HEK293 (cell line): ENCODE measurements at regions not wholly inside any gene's neighbourhood (a gene's known extent, or its start where the extent isn't known, plus 50 kb on each side); places are given as distances from the start of the nearest gene placed in this dataset.
A peak's percentile ranks its signal among the peaks of the same experiment; 100 is the strongest.

ENCODE experiments used
- CTCF ChIA-PET: fragments of 350-600 bp; formaldehyde crosslinking; extraction: SDS; loops from one replicate; lab custom pipeline; 2021; ENCODE audit warnings: antibody characterized with exemption; lab: Yijun Ruan, JAX
- POLR2A ChIA-PET: fragments of 300-600 bp; formaldehyde crosslinking; extraction: SDS; loops from one replicate; lab custom pipeline; 2020; ENCODE audit warnings: antibody characterized with exemption, inconsistent platforms; lab: Yijun Ruan, JAX
- H3K27ac ChIP-seq: fragments of 200-500 bp; sonication (Bioruptor generic); 2 replicates; pipeline ENCODE4 v1.5.1; 2014; ENCODE audit warnings: low read depth, low read length, control low read depth, inconsistent platforms; ENCODE audit errors: extremely low read depth
- H3K36me3 ChIP-seq, 2 experiments: fragments of 200-500 bp in 1 of 2; sonication (Bioruptor generic) in 1 of 2; 1 replicate in 1 of 2; 2 replicates in 1 of 2; pipeline ENCODE4 v1.5.1; 2014 to 2017; ENCODE audit warnings: inconsistent platforms in 2 of 2, low read length in 2 of 2; ENCODE audit not compliant: control insufficient read depth in 2 of 2, insufficient read depth in 1 of 2
- H3K4me1 ChIP-seq: fragments of 200-500 bp; sonication (Bioruptor generic); 2 replicates; pipeline ENCODE4 v1.5.1; 2014; ENCODE audit warnings: mild to moderate bottlenecking, low read length, inconsistent platforms; ENCODE audit not compliant: control insufficient read depth, insufficient read depth
- H3K4me3 ChIP-seq: 2 replicates; pipeline ENCODE4 v1.5.1; 2011; ENCODE audit warnings: low read depth, mild to moderate bottlenecking, control low read depth, low read length, moderate library complexity
- H3K9me3 ChIP-seq: fragments of 200-500 bp; sonication (Bioruptor generic); 2 replicates; pipeline ENCODE4 v1.5.1; 2014; ENCODE audit warnings: low read depth, low read length, inconsistent platforms; ENCODE audit not compliant: control insufficient read depth, insufficient read depth
- BCL11A ChIP-seq: fragments of 450-650 bp; formaldehyde crosslinking; IDR thresholded peaks from 2 replicates; pipeline ENCODE4 v1.5.1; 2016; ENCODE audit warnings: low read depth, missing biosample characterization, missing genetic modification characterization
- BCL11B ChIP-seq: fragments of 450-650 bp; formaldehyde crosslinking; IDR thresholded peaks from 2 replicates; pipeline ENCODE4 v1.5.1; 2016; ENCODE audit warnings: low read depth, missing biosample characterization, missing genetic modification characterization
- GFI1B ChIP-seq: fragments of 450-650 bp; formaldehyde crosslinking; IDR thresholded peaks from 2 replicates; pipeline ENCODE4 v1.5.1; 2016; ENCODE audit warnings: missing biosample characterization, missing genetic modification characterization
- HOXD13 ChIP-seq: sonication (generic); formaldehyde crosslinking; IDR thresholded peaks from 2 replicates; pipeline ENCODE4 v1.8.0; 2022; ENCODE audit warnings: missing genetic modification reagents, borderline replicate concordance
- PRDM4 ChIP-seq: fragments of 450-650 bp; formaldehyde crosslinking; IDR thresholded peaks from 2 replicates; pipeline ENCODE4 v1.5.1; 2017; ENCODE audit warnings: missing biosample characterization, missing genetic modification characterization
- REST ChIP-seq: fragments of 450-650 bp; formaldehyde crosslinking; IDR thresholded peaks from 2 replicates; pipeline ENCODE4 v1.5.1; 2016; ENCODE audit warnings: missing biosample characterization, missing genetic modification characterization
- SP2 ChIP-seq: fragments of 450-650 bp; formaldehyde crosslinking; IDR thresholded peaks from 2 replicates; pipeline ENCODE4 v1.5.1; 2016; ENCODE audit warnings: missing biosample characterization, missing genetic modification characterization
- TCF7L2 ChIP-seq: IDR thresholded peaks from 2 replicates; pipeline ENCODE4 v1.6.1; 2011; ENCODE audit warnings: low read depth, mild to moderate bottlenecking, inconsistent platforms, low read length, moderate library complexity, borderline replicate concordance
- YY2 ChIP-seq: fragments of 450-650 bp; formaldehyde crosslinking; IDR thresholded peaks from 2 replicates; pipeline ENCODE4 v1.5.1; 2016; ENCODE audit warnings: missing biosample characterization, missing genetic modification characterization
- ZFP37 ChIP-seq: fragments of 450-650 bp; formaldehyde crosslinking; IDR thresholded peaks from 2 replicates; pipeline ENCODE4 v1.5.1; 2016; ENCODE audit warnings: missing biosample characterization, missing genetic modification characterization
- ZFP69B ChIP-seq: fragments of 450-650 bp; formaldehyde crosslinking; IDR thresholded peaks from 2 replicates; pipeline ENCODE4 v1.5.1; 2016; ENCODE audit warnings: missing biosample characterization, missing genetic modification characterization
- ZIC2 ChIP-seq: fragments of 450-650 bp; formaldehyde crosslinking; IDR thresholded peaks from 2 replicates; pipeline ENCODE4 v1.5.1; 2016; ENCODE audit warnings: missing biosample characterization, missing genetic modification characterization
- ZNF292 ChIP-seq: fragments of 450-650 bp; formaldehyde crosslinking; IDR thresholded peaks from 2 replicates; pipeline ENCODE4 v1.5.1; 2016; ENCODE audit warnings: low read depth, missing biosample characterization, missing genetic modification characterization, borderline replicate concordance
- ZNF311 ChIP-seq: fragments of 450-650 bp; formaldehyde crosslinking; IDR thresholded peaks from 2 replicates; pipeline ENCODE4 v1.5.1; 2017; ENCODE audit warnings: missing biosample characterization, missing genetic modification characterization, borderline replicate concordance
- ZNF426 ChIP-seq: fragments of 450-650 bp; formaldehyde crosslinking; IDR thresholded peaks from 2 replicates; pipeline ENCODE4 v1.5.1; 2017; ENCODE audit warnings: missing biosample characterization, missing genetic modification characterization, mild to moderate bottlenecking, inconsistent platforms, moderate library complexity
- ZNF510 ChIP-seq: fragments of 450-650 bp; formaldehyde crosslinking; IDR thresholded peaks from 2 replicates; pipeline ENCODE4 v1.5.1; 2018; ENCODE audit warnings: mild to moderate bottlenecking, missing genetic modification characterization, missing biosample characterization; ENCODE audit not compliant: insufficient replicate concordance
- ZNF561 ChIP-seq: fragments of 450-650 bp; IDR thresholded peaks from 2 replicates; pipeline ENCODE4 v1.5.1; 2018; ENCODE audit warnings: missing biosample characterization, missing genetic modification characterization, borderline replicate concordance
- ZNF585B ChIP-seq: fragments of 450-650 bp; formaldehyde crosslinking; IDR thresholded peaks from 2 replicates; pipeline ENCODE4 v1.5.1; 2016; ENCODE audit warnings: missing biosample characterization, missing genetic modification characterization
- ZNF645 ChIP-seq: fragments of 450-650 bp; formaldehyde crosslinking; IDR thresholded peaks from 2 replicates; pipeline ENCODE4; 2016; ENCODE audit warnings: missing biosample characterization, missing genetic modification characterization
- ZNF664 ChIP-seq: fragments of 450-650 bp; formaldehyde crosslinking; IDR thresholded peaks from 2 replicates; pipeline ENCODE4 v1.5.1; 2016; ENCODE audit warnings: missing biosample characterization, missing genetic modification characterization
- ZNF692 ChIP-seq: fragments of 450-650 bp; formaldehyde crosslinking; IDR thresholded peaks from 2 replicates; pipeline ENCODE4 v1.5.1; 2016; ENCODE audit warnings: missing biosample characterization, missing genetic modification characterization
- ZNF768 ChIP-seq: fragments of 450-650 bp; formaldehyde crosslinking; IDR thresholded peaks from 2 replicates; pipeline ENCODE4 v1.5.1; 2018; ENCODE audit warnings: missing biosample characterization, mild to moderate bottlenecking, missing genetic modification characterization
- ZSCAN23 ChIP-seq: fragments of 450-650 bp; formaldehyde crosslinking; IDR thresholded peaks from 2 replicates; pipeline ENCODE4 v1.5.1; 2016; ENCODE audit warnings: missing biosample characterization, missing genetic modification characterization

- ChIA-PET CTCF (interaction anchor here (0.6 kb wide), 1 partner anchor 464 kb away, joined by 3 read pairs; no protein-coding TSS in a partner anchor), POLR2A (no interaction called here)
- Histone ChIP-seq H3K4me1 (peaks cover 2% of the 10 kb centered on the region; the same call in 1 of the 2 replicates), H3K27ac (no peak overlapping the region), H3K9me3 (no peaks in the 10 kb centered on the region), H3K4me3 (no peak overlapping the region), H3K36me3 (no peaks in the 10 kb centered on the region)
- TF ChIP-seq TCF7L2 (peak; percentile 61; the same call in 1 of the 2 replicates), HOXD13 (CRISPR knock-in tag) (no peak)
Observed at GRCh38 chr3:147615035-147615434, 205.9 kb downstream of the ZIC1 start.

GRCh38 chr3:147616998-147617619 is 207.9 kb downstream of the ZIC1 start:
- ChIA-PET CTCF (interaction anchor here (0.6 to 1.6 kb wide), 5 partner anchors 8 to 257 kb away, joined by 3 to 6 read pairs (median 4); no protein-coding TSS in a partner anchor), POLR2A (no interaction called here)
- Histone ChIP-seq H3K27ac (no peak overlapping the region), H3K9me3 (no peaks in the 10 kb centered on the region), H3K36me3 (no peaks in the 10 kb centered on the region), H3K4me3 (no peak overlapping the region), H3K4me1 (peaks cover 3% of the 10 kb centered on the region; the same call in 1 of the 2 replicates)
- TF ChIP-seq ZNF311 (tag by site-specific recombination) (no peak), HOXD13 (CRISPR knock-in tag) (no peak), REST (tag by site-specific recombination) (no peak), YY2 (tag by site-specific recombination) (no peak), ZNF510 (tag by site-specific recombination) (no peak), BCL11B (no peak), ZNF585B (tag by site-specific recombination) (no peak)

- CTCF ChIA-PET = interaction anchor here (0.6 kb wide), 1 partner anchor 69 kb away, joined by 3 read pairs; no protein-coding TSS in a partner anchor
- Histone ChIP-seq H3K27ac (no peak overlapping the region), H3K4me3 (no peak overlapping the region), H3K9me3 (no peaks in the 10 kb centered on the region), H3K4me1 (peaks cover 3% of the 10 kb centered on the region; the same call in 1 of the 2 replicates), H3K36me3 (no peaks in the 10 kb centered on the region)
- POLR2A ChIA-PET = no interaction called here
- TF ChIP-seq ZNF664 (tag by site-specific recombination) (no peak), ZNF292 (tag by site-specific recombination) (no peak), ZNF561 (tag by site-specific recombination) (no peak), ZIC2 (tag by site-specific recombination) (no peak), ZSCAN23 (tag by site-specific recombination) (no peak), SP2 (no peak), PRDM4 (tag by site-specific recombination) (no peak), TCF7L2 (no peak), ZFP69B (tag by site-specific recombination) (no peak), ZNF426 (tag by site-specific recombination) (no peak), GFI1B (tag by site-specific recombination) (no peak), BCL11A (tag by site-specific recombination) (no peak), ZFP37 (tag by site-specific recombination) (no peak), ZNF645 (tag by site-specific recombination) (no peak), ZNF768 (tag by site-specific recombination) (no peak), ZNF692 (no peak)
Observed at GRCh38 chr3:147618691-147619090, 209.5 kb downstream of the ZIC1 start.
